ENCODE measurements at regions not wholly inside any gene's neighbourhood (a gene's known extent, or its start where the extent isn't known, plus 50 kb on each side); places are given as distances from the start of the nearest gene placed in this dataset.

- TF ChIP-seq CEBPB (IDR thresholded peaks at IDR 0.05; ENCODE audit: low read depth, low read length) (no peak), CTCF (IDR thresholded peaks at IDR 0.05; ENCODE audit: control extremely low read depth in 1 of 3, insufficient read depth in 1 of 3, low read depth in 1 of 3, low read length in 3 of 3) (no peak), BACH1 (IDR thresholded peaks at IDR 0.05; ENCODE audit: low read length) (no peak), TAF1 (IDR thresholded peaks at IDR 0.05; ENCODE audit: low read depth, low read length) (no peak), EP300 (IDR thresholded peaks at IDR 0.05; ENCODE audit: borderline replicate concordance in 1 of 2, low read depth in 2 of 2, low read length in 2 of 2) (no peak), ATF2 (IDR thresholded peaks at IDR 0.05; ENCODE audit: low read length) (no peak), PHF8 (conservative IDR thresholded peaks at IDR 0.05; ENCODE audit: low read depth, low read length) (no peak), CHD1 (IDR thresholded peaks at IDR 0.05; ENCODE audit: low read depth, low read length) (no peak), TAF7 (optimal IDR thresholded peaks at IDR 0.05; ENCODE audit: borderline replicate concordance, low read depth, low read length) (no peak), KDM1A (IDR thresholded peaks at IDR 0.05; ENCODE audit: borderline replicate concordance, low read length) (no peak)
Observed at GRCh38 chrX:80354966-80355465, 65.2 kb upstream of the TENT5D start.
